SK-N-SH (cell line): ENCODE measurements at regions not wholly inside any gene's neighbourhood (a gene's known extent, or its start where the extent isn't known, plus 50 kb on each side); places are given as distances from the start of the nearest gene placed in this dataset.

ENCODE experiments used
- CTCF ChIA-PET: fragments of 300-600, 350-600 bp; formaldehyde crosslinking; extraction: SDS; loops from one replicate; lab custom pipeline; 2021; lab: Yijun Ruan, JAX
- POLR2A ChIA-PET: fragments of 350-600 bp; sonication (Branson Sonifier 250); formaldehyde crosslinking; extraction: SDS; loops from one replicate; lab custom pipeline; 2020; ENCODE audit warnings: antibody characterized with exemption, inconsistent platforms; lab: Yijun Ruan, JAX
- DNase-seq: peaks from one replicate; pipeline ENCODE4 v3.0.0; 2012
- H2AFZ ChIP-seq: fragments of 200-600 bp; sonication (generic); 2 replicates; pipeline ENCODE4 v1.8.1; 2016; ENCODE audit warnings: antibody characterized with exemption, mild to moderate bottlenecking, low read depth
- H3F3A ChIP-seq: fragments of 200-600 bp; sonication (generic); replicated peaks from 2 replicates; pipeline ENCODE3; 2016; ENCODE audit warnings: antibody characterized with exemption, mild to moderate bottlenecking; ENCODE audit not compliant: insufficient read depth
- H3K27ac ChIP-seq, 2 experiments: fragments of 200-500 bp in 1 of 2; fragments of 200-600 bp in 1 of 2; sonication (Bioruptor generic) in 1 of 2; sonication (generic), shearing (Covaris generic) in 1 of 2; 2 replicates each; pipeline versions ENCODE4 v1.5.1 to v1.6.1; 2014 to 2016; ENCODE audit warnings: low read depth in 2 of 2, inconsistent platforms in 1 of 2, low read length in 1 of 2, mild to moderate bottlenecking in 1 of 2, mixed read lengths in 1 of 2
- H3K27me3 ChIP-seq: fragments of 200-600 bp; sonication (generic), shearing (Covaris generic); 2 replicates; pipeline ENCODE4 v1.6.1; 2016; ENCODE audit warnings: mixed run types; ENCODE audit not compliant: insufficient read depth
- H3K36me3 ChIP-seq, 2 experiments: fragments of 200-500 bp in 1 of 2; fragments of 200-600 bp in 1 of 2; sonication (Bioruptor generic) in 1 of 2; sonication (generic) in 1 of 2; replicated peaks in 1 of 2; 2 replicates each; pipeline versions ENCODE3 to v1.5.1; 2014 to 2016; ENCODE audit warnings: low read length in 1 of 2, mild to moderate bottlenecking in 1 of 2; ENCODE audit not compliant: insufficient read depth in 2 of 2, control insufficient read depth in 1 of 2
- H3K4me1 ChIP-seq, 2 experiments: fragments of 200-500 bp in 1 of 2; fragments of 200-600 bp in 1 of 2; sonication (Bioruptor generic) in 1 of 2; sonication (generic), shearing (Covaris generic) in 1 of 2; 2 replicates each; pipeline versions ENCODE4 v1.5.1 to v1.6.1; 2014 to 2016; ENCODE audit warnings: low read depth in 1 of 2, low read length in 1 of 2, mixed run types in 1 of 2; ENCODE audit not compliant: insufficient read depth in 2 of 2, control insufficient read depth in 1 of 2
- H3K4me2 ChIP-seq: fragments of 200-600 bp; sonication (generic), shearing (Covaris generic); 2 replicates; pipeline ENCODE4 v1.6.1; 2017; ENCODE audit warnings: mixed run types
- H3K4me3 ChIP-seq, 2 experiments: fragments of 200-500 bp in 1 of 2; fragments of 200-600 bp in 1 of 2; sonication (Bioruptor generic) in 1 of 2; sonication (generic), shearing (Covaris generic) in 1 of 2; 2 replicates each; pipeline versions ENCODE4 v1.5.1 to v1.8.1; 2014 to 2016; ENCODE audit warnings: low read depth in 2 of 2, inconsistent platforms in 1 of 2, low read length in 1 of 2, mild to moderate bottlenecking in 1 of 2, mixed read lengths in 1 of 2, moderate library complexity in 1 of 2
- H3K79me2 ChIP-seq: fragments of 200-600 bp; sonication (generic); 2 replicates; pipeline ENCODE4 v1.8.1; 2017; ENCODE audit warnings: mild to moderate bottlenecking; ENCODE audit not compliant: insufficient read depth
- H3K9ac ChIP-seq: fragments of 200-600 bp; sonication (generic); 2 replicates; pipeline ENCODE4 v1.6.1; 2017; ENCODE audit warnings: mixed run types
- H3K9me2 ChIP-seq: fragments of 200-600 bp; sonication (generic); 2 replicates; pipeline ENCODE4 v1.6.1; 2017; ENCODE audit warnings: mixed run types
- H3K9me3 ChIP-seq: fragments of 200-600 bp; sonication (generic); 2 replicates; pipeline ENCODE4 v1.6.1; 2017; ENCODE audit warnings: mixed run types, mild to moderate bottlenecking, moderate library complexity
- H4K20me1 ChIP-seq: fragments of 200-600 bp; sonication (generic); 2 replicates; pipeline ENCODE4 v1.6.1; 2017; ENCODE audit warnings: mild to moderate bottlenecking, mixed run types; ENCODE audit not compliant: insufficient read depth
- CHD2 ChIP-seq: fragments of 150-350 bp; IDR thresholded peaks from 2 replicates; pipeline ENCODE4 v1.6.1; 2018; ENCODE audit warnings: low read length; ENCODE audit not compliant: partially characterized antibody
- ELF1 ChIP-seq: IDR thresholded peaks from 2 replicates; pipeline ENCODE4 v1.4.0; 2012
- EP300 ChIP-seq, 2 experiments: IDR thresholded peaks; 2 replicates each; pipeline versions ENCODE4 v1.4.0 to v1.6.1; 2012; ENCODE audit warnings: borderline replicate concordance in 1 of 2, low read depth in 1 of 2, low read length in 1 of 2
- FOSL2 ChIP-seq: IDR thresholded peaks from 2 replicates; pipeline ENCODE4 v1.4.0; 2012; ENCODE audit warnings: low read depth, mild to moderate bottlenecking, moderate library complexity, borderline replicate concordance
- FOXJ3 ChIP-seq: sonication (generic); formaldehyde crosslinking; IDR thresholded peaks from 2 replicates; pipeline ENCODE4 v1.5.1; 2020; ENCODE audit warnings: mild to moderate bottlenecking, missing genetic modification reagents
- FOXM1 ChIP-seq: IDR thresholded peaks from 2 replicates; pipeline ENCODE4 v1.4.0; 2012; ENCODE audit warnings: low read depth, mild to moderate bottlenecking
- GABPA ChIP-seq: IDR thresholded peaks from 2 replicates; pipeline ENCODE4 v1.4.0; 2012; ENCODE audit warnings: low read depth, mild to moderate bottlenecking
- JUND ChIP-seq: IDR thresholded peaks from 2 replicates; pipeline ENCODE4 v1.4.0; 2012
- MEF2A ChIP-seq: IDR thresholded peaks from 2 replicates; pipeline ENCODE4 v1.4.0; 2012; ENCODE audit warnings: low read depth, borderline replicate concordance
- MXI1 ChIP-seq: IDR thresholded peaks from 2 replicates; pipeline ENCODE4 v1.6.1; 2012; ENCODE audit warnings: mild to moderate bottlenecking, low read depth, low read length, improper control_type of control experiment
- NFIC ChIP-seq: IDR thresholded peaks from 2 replicates; pipeline ENCODE4 v1.4.0; 2012; ENCODE audit warnings: borderline replicate concordance
- PBX3 ChIP-seq: IDR thresholded peaks from 2 replicates; pipeline ENCODE4; 2012
- POLR2AphosphoS5 ChIP-seq: IDR thresholded peaks from 2 replicates; pipeline ENCODE4 v1.6.1; 2012; ENCODE audit warnings: low read depth, low read length
- REST ChIP-seq: IDR thresholded peaks from 2 replicates; pipeline ENCODE4 v1.6.1; 2012; ENCODE audit warnings: mild to moderate bottlenecking, low read depth, low read length, moderate library complexity
- RXRA ChIP-seq: IDR thresholded peaks from 2 replicates; pipeline ENCODE4 v1.4.0; 2012; ENCODE audit warnings: low read depth, mild to moderate bottlenecking, borderline replicate concordance
- TCF12 ChIP-seq: IDR thresholded peaks from 2 replicates; pipeline ENCODE4 v1.4.0; 2012
- USF2 ChIP-seq: fragments of 150-350 bp; IDR thresholded peaks from 2 replicates; pipeline ENCODE4 v1.6.1; 2017; ENCODE audit warnings: antibody characterized with exemption, low read length, low read depth, borderline replicate concordance
- YY1 ChIP-seq: IDR thresholded peaks from 2 replicates; pipeline ENCODE4 v1.4.0; 2012; ENCODE audit warnings: low read depth, mild to moderate bottlenecking
- ZBTB33 ChIP-seq: IDR thresholded peaks from 2 replicates; pipeline ENCODE4 v1.4.0; 2012; ENCODE audit warnings: low read depth, borderline replicate concordance
- TF ChIP-seq, protein P1 (sequence below): IDR thresholded peaks from 2 replicates; pipeline ENCODE4 v1.4.0; 2012; ENCODE audit warnings: low read depth, borderline replicate concordance

DNA sequence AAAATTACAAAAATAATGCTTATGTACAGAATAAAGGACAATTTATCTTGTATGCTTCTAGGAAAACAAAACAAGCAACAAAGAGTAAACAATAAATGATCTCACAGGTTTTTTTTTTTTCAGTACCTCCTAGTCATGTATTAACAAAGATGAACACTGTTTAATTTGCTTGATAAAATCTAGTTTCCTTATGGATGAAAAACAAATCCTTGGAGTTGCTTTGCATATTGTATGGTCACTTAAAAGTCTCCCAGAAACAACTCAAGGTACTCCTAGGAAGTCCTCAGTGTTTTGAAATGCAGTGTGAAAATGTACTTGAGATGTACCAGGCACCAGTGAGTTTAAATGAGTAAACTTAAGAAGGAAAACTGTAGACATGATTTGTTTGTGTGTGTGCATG is 686.0 kb upstream of the BRINP3 start:
- H3K9me3 ChIP-seq: no peaks in the 10 kb centered on the region
- no peak overlapping the region for H2AFZ ChIP-seq
- TF ChIP-seq, protein P1, sequence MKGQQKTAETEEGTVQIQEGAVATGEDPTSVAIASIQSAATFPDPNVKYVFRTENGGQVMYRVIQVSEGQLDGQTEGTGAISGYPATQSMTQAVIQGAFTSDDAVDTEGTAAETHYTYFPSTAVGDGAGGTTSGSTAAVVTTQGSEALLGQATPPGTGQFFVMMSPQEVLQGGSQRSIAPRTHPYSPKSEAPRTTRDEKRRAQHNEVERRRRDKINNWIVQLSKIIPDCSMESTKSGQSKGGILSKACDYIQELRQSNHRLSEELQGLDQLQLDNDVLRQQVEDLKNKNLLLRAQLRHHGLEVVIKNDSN: no peak
- TF ChIP-seq POLR2AphosphoS5 (no peak), USF2 (no peak), TCF12 (no peak), ELF1 (no peak), RXRA (no peak), GABPA (no peak), EP300 (IDR thresholded peaks at IDR 0.05; ENCODE audit: borderline replicate concordance in 1 of 2, low read depth in 1 of 2, low read length in 1 of 2) (no peak), FOSL2 (no peak), FOXJ3 (no peak), JUND (no peak), MEF2A (no peak), YY1 (no peak), REST (no peak), FOXM1 (no peak), ZBTB33 (no peak), MXI1 (no peak), PBX3 (no peak), CHD2 (no peak), NFIC (no peak)
- no peak for DNase-seq
- no peak overlapping the region for H3K27ac ChIP-seq
- H4K20me1 ChIP-seq: no peaks in the 10 kb centered on the region
- no peak overlapping the region for H3K4me2 ChIP-seq
- H3K9me2 ChIP-seq: no peaks in the 10 kb centered on the region
- no peaks in the 10 kb centered on the region for H3K4me1 ChIP-seq
- ChIA-PET CTCF (no interaction called here), POLR2A (no interaction called here)
- no peak overlapping the region for H3K9ac ChIP-seq
- no peaks in the 10 kb centered on the region for H3K36me3 ChIP-seq
- H3K4me3 ChIP-seq: no peak overlapping the region
- H3F3A ChIP-seq: no peaks in the 10 kb centered on the region
- H3K79me2 ChIP-seq: no peaks in the 10 kb centered on the region
- no peaks in the 10 kb centered on the region for H3K27me3 ChIP-seq
